GM03348 (cell line): ENCODE measurements at regions not wholly inside any gene's neighbourhood (a gene's known extent, or its start where the extent isn't known, plus 50 kb on each side); places are given as distances from the start of the nearest gene placed in this dataset.

Source experiments
- DNase-seq: peaks from one replicate; pipeline ENCODE4 v3.0.0; 2012; ENCODE audit warnings: low spot score

DNA sequence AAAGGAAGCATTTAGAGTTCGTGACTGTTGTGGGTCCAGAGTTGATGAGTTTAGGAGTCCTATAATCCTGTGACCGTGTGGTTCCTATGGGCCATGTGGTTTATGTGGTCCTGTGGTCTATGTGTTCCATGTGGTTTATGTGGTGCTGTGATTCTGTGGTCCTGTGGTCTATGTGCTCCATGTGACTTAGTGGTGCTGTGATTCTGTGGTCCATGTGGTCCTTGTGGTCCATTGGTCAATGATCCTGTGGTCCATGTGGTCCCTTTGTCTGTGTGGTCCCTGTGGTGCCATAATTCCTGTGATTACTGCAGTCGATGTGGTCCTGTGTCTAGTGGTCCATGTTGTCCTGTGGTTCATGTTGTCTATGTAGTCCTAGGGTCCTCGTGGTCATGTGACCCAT, 167.3 kb downstream of the TMEM18 start:
- DNase-seq: no peak

GRCh38 chr2:508121-508520, 169.1 kb downstream of the TMEM18 start:
- no peak for DNase-seq

DNA sequence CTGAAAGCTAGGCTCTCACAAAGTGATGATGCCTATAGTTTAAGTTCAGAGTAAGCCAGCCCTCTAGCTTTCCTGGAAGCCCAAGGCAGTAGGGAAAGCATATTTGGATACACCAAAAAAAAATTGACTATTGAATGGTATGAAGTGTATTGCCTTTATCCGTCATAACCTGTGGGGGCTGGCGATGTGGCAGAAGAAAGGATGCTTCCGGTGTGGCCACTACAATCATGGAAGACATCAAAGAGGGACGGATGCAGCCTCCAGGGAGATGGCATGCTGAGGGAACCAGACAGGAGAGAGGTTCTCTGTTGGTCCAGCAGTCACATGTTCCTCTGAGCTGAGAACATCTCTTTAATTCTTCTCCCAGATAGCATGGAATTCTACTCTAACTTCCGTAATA, 170.3 kb downstream of the TMEM18 start:
- DNase-seq: no peak

- DNase-seq: no peak
Observed at GRCh38 chr2:506451-506850, 170.8 kb downstream of the TMEM18 start.

- no peak for DNase-seq
Observed at GRCh38 chr2:505941-506340, 171.3 kb downstream of the TMEM18 start.

GRCh38 chr2:503288-503999, 173.8 kb downstream of the TMEM18 start:
- no peak for DNase-seq

DNA sequence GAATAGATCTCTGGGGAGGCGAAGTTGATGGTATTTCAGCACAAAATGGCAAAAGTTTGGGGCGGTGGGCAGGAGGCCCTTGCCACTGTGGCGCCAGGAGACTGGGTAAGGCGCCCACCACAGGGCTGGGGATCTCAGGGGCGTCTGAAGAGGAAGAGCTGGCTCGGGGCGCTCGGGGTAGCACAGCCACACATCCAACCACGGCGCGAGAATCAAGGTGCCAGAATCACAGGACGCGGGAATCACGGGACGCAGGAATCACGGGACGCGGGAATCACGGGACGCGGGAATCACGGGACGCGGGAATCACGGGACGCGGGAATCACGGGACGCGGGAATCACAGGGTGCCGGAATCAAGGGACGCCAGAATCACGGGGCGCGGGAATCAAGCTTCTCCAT, 174.4 kb downstream of the TMEM18 start:
- no peak for DNase-seq

DNA sequence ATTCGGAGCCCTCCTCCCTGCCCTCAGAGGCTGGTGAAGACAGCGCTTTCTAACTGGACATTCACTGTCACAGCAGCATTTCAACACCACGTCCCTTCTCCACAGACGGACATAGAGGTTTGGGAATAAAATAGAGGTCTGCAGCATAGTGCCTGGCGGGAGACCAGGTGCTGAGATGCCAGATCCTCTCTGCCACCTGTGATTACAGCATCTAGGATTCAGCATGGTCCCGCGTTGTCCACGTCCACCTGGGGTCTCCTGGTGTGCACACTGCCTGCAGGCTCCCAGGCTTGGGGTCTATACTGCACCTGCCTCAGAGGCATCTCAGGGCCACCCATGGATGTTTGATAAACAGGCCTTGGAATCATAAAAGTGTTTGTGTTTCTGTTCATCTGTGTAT, 175.5 kb downstream of the TMEM18 start:
- DNase-seq: no peak

GRCh38 chr2:501130-501529, 176.1 kb downstream of the TMEM18 start:
- DNase-seq: peak; percentile 18

- no peak for DNase-seq
Observed at GRCh38 chr2:499726-500125, 177.5 kb downstream of the TMEM18 start.

DNA sequence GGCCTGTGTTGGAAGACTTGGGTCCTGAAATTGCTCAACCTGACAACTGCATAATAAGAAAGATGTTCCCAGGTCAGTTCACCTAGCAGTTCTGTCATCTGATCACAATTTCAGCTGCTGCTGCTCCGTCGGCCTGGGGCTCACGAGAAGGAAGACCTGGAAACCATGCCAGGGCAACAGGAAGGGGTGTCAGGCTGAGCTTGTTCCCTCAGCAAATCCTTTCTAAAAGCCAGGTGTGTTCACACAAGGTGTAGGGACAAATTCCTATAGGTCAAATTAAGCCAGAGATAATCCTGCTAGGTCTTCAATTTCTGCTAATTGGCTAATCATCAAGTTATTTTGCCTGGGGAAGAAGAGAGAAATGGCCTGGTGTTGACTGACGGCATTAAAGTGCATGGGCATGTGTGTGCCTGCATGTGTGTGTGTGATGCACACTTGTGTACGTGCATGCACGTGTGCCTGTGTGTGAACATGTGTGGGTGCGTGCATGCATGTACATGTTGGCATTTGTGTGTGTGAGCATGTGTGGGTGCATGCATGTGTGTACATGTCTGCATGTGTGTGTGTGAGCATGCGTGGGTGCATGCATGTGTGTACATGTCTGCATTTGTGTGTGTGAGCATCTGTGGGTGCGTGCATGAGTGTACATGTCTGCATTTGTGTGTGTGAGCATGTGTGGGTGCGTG, 178.6 kb downstream of the TMEM18 start:
- no peak for DNase-seq

DNA sequence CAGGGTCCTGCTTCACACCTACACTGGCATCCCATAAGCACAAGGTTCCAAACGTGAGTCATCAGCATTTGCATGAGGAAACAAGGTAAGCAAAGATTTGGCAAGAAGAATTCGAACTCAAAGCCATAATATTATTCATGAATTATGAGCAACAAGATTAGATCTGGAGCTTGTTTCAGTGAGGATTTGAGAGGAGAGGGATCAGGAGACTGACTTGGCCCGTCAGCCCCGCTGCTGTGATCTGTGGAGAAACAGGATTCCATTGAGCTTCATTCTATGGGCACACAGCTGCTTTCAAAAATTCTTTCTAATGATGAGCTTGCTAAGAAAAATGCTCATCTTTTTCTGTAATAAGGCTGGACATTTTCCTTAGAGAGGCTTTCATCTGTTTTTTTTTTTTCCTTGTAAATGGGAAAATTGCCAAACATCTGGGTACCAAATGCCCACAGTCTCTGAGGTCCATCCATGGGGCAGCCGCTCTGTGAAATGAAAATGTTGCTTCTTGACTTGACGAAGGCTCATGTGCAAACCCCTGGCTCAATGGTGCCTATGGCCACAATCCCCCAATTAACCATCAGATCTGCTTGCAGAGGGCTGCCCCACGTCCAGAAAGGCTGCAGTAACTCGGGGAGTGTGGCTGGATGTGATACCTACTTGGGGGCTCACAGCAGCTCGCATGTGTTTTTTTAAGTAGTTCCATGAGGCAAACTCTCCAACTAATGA, 179.3 kb downstream of the TMEM18 start:
- no peak for DNase-seq

DNA sequence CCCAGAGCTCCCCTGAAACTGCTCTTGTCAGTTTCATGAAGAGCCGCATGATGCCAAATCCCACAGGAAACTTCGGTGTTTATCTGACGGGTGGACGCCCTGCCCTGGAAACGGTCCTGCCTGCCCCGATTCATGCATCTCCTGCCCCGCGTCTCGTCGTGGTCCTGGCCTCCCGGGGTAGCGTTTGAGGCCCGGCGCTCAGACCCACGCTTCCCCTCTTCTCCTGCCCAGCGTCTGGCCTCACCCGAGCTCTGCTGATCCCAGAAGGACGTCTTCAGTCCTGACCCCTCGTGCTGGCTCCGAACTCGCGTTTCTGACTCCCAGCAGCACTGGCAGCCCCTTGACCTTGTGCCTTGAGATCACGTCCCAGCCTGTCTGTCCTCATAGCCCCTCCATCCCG, 180.5 kb downstream of the TMEM18 start:
- no peak for DNase-seq

DNA sequence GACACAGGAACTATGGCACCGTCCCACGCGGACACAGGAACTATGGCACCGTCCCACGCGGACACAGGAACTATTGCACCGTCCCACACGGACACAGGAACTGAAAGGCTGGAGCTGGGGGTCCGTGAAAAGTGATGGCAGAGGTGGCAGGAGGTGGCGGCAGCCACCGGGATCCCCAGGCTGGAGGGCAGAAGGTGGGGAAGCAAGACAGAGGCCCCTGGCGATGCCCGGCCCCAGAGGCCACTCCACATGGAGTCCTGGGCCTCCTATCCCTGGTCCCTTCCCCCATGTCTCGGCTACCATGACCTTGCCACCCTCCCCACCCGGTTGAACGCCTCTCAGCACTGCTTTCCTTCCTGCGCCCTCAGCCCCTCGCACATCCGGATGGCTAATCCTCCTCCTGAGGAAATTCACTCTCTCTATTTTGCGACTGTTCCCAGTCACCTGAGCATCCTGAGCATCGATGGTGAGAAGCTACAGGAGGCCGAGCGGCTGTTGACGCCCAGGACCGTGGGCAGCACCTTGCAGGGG, 181.4 kb downstream of the TMEM18 start:
- DNase-seq: no peak

DNA sequence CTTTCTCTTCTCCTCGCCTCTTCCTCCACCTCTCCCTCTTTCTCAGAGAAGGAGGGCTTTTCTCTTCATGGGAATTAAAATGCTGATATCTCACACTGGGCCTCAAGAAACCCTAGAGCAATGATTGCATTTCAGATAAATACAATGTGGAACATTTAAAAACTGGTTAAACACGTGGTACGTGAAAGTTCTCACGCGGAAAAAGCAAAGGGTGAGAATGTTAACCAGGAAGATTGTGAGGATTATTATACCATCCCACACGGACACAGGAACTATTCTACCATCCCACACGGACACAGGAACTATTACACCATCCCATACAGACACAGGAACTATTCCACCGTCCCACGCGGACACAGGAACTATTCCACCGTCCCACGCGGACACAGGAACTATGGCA, 182.4 kb downstream of the TMEM18 start:
- DNase-seq: no peak

DNA sequence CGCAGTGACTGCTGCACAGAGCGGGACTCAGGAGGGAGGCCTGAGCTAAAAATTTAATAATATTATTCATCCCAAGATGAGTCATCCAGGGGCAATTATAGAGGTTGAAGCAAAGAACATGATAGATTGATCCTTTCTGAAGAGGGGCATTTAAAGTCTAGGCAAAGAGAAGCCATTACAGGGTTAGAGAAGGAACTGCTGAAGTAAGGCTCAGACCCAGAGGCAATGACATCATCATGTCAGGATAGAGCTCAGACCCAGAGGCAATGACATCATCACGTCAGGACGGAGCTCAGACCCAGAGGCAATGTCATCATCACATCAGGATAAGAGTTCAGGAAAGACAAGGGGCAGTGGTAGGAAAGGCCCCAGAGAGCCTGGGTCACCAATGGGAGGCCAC, 184.0 kb downstream of the TMEM18 start:
- no peak for DNase-seq

DNA sequence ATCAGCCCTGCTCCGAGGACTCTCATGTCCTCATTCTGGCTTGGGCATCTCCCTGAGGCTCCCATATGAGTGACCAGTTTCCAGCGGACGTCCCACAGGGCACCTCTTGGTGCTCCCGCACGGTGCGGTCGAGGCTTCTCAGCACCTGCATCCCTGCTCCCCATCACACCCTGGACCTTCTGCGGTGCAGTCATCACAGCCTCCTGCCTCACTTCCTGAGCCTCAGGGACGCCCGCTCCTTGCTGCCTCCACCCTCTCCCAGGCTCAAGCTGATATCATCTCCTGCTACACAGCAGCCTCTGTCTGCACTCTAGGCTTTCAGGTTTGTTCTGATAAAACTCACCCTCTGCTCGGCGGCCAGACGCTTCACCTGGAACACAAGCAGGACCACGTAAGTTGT, 185.0 kb downstream of the TMEM18 start:
- no peak for DNase-seq

- DNase-seq: no peak
Observed at GRCh38 chr2:489838-490237, 187.4 kb downstream of the TMEM18 start.

GRCh38 chr2:489084-489483, 188.1 kb downstream of the TMEM18 start:
- no peak for DNase-seq

DNA sequence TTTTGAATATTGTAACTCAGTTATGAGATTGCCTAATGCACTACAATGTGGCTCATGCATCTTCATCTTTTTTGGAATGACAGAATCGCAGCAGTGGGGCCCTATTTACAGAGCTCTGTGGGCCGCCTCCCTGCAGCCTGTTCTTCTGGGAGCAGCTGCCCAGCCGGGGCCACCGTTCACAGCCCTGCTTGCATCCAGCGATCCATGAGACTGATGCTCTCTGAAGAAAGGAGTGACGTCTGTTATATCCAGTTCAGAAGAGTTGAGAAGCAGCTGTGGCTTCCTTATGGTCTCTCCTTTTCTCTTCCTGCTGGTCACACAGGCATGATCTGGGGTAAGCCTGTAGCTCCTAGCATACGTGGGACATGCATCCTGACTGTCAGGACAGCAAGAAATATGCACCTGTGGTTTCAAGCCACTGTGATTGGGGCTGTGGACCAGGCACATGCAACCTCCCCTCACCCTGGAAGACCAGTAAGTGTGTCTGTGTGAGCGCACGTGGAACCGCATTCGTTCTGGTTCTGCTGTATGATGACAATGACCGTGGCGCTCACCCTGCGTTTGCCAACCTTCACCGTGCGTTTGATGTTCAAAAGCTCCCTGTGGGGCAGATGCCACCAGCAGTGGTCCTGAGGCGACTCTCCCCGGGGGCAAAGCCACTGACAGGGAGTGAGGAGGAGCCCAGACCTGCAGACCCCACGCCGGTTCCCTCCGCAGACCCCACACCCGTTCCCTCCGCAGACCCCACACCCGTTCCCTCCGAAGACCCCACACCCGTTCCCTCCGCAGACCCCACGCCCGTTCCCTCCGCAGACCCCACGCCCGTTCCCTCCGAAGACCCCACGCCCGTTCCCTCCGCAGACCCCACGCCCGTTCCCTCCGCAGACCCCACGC, 189.8 kb downstream of the TMEM18 start:
- no peak for DNase-seq

- no peak for DNase-seq
Observed at GRCh38 chr2:486371-486770, 190.8 kb downstream of the TMEM18 start.

DNA sequence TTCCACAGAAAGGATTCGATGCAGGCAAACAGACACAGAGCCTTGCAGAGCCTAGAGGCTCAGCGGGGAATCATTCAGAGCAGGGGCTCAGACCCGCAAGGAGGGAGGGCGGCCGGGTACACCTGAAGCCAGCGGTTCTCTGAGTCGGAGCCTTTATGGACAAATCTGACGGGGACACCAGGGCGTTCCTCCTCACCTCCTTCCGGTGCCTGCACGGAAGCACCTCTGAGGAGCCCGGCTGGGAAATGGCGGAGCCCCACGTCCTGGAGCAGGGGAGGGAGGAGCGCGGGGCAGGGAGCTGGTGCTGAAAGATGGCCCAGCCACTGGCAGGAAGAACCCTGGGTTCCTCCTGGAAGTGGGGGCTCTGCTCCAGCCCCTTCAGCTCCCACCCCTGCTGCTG, 193.5 kb upstream of the ALKAL2 start:
- no peak for DNase-seq
